Thoracic aorta (tissue), 2 donors: ENCODE measurements at regions not wholly inside any gene's neighbourhood (a gene's known extent, or its start where the extent isn't known, plus 50 kb on each side); places are given as distances from the start of the nearest gene placed in this dataset.

Experiments
- ATAC-seq: fragments of 150-250 bp; one replicate; pipeline ENCODE4 v1.8.0; 2017; ENCODE audit warnings: low read depth; ENCODE audit not compliant: insufficient number of reproducible peaks, low FRiP score
- DNase-seq: peaks from one replicate; pipeline ENCODE4 v3.0.0-alpha.2; 2020; ENCODE audit warnings: low spot score
- H3K27ac ChIP-seq, 2 donors: fragments of 200-600 bp; sonication (generic); 1 replicate in 1 of 2; 2 replicates in 1 of 2; pipeline ENCODE4 v1.5.1; 2016; ENCODE audit warnings: mild to moderate bottlenecking in 2 of 2, moderate library complexity in 2 of 2
- H3K27me3 ChIP-seq: fragments of 200-600 bp; sonication (generic); replicated peaks from 2 replicates; pipeline ENCODE4 v1.6.0; 2016; ENCODE audit warnings: mild to moderate bottlenecking; ENCODE audit not compliant: insufficient read depth
- H3K36me3 ChIP-seq: fragments of 200-600 bp; sonication (generic); one replicate; pipeline ENCODE4 v1.5.1; 2016
- H3K4me1 ChIP-seq, 2 donors: fragments of 200-600 bp; sonication (generic); 1 replicate in 1 of 2; 2 replicates in 1 of 2; pipeline versions ENCODE4 v1.5.1 to v1.6.0; 2016; ENCODE audit warnings: low read depth in 2 of 2, mild to moderate bottlenecking in 1 of 2; ENCODE audit not compliant: control insufficient read depth in 1 of 2
- H3K4me3 ChIP-seq: fragments of 200-600 bp; sonication (generic); 2 replicates; pipeline ENCODE4 v1.5.1; 2016; ENCODE audit warnings: mild to moderate bottlenecking
- H3K9me3 ChIP-seq: fragments of 200-600 bp; sonication (generic); 2 replicates; pipeline ENCODE4 v1.5.1; 2016
- TF ChIP-seq, protein P1 (sequence below): fragments of 200-600 bp; sonication (generic); IDR thresholded peaks from one replicate; pipeline ENCODE4 v1.5.1; 2019; ENCODE audit warnings: antibody characterized with exemption

DNA sequence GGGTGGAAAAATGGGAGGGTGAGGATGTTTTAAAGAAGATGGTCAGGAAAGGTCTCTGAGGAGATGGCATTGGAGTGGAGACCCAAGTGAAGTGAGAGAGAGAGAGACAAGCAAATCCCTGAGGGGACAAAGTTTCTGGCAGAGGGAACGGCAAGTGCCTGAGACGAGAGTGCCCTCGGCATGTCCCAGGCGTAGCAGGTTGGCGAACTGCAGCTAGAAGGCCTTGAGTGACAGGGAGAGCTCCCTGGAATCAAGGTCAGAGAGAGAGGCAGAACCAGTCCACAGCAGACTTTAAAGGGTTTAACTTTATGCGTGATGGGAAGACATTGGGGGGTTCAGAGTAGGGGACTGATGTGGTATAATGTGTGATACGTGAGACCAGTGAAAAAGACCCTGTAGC, 150.2 kb upstream of the HAND2 start:
- DNase-seq = no peak
- Histone ChIP-seq H3K4me1 (peaks cover 4 to 14% of the 10 kb centered on the region in 2 donors), H3K4me3 (no peak overlapping the region), H3K27me3 (no peaks in the 10 kb centered on the region), H3K9me3 (no peaks in the 10 kb centered on the region), H3K27ac (no peak overlapping the region), H3K36me3 (no peaks in the 10 kb centered on the region)
- ATAC-seq = no peak
- TF ChIP-seq, protein P1, sequence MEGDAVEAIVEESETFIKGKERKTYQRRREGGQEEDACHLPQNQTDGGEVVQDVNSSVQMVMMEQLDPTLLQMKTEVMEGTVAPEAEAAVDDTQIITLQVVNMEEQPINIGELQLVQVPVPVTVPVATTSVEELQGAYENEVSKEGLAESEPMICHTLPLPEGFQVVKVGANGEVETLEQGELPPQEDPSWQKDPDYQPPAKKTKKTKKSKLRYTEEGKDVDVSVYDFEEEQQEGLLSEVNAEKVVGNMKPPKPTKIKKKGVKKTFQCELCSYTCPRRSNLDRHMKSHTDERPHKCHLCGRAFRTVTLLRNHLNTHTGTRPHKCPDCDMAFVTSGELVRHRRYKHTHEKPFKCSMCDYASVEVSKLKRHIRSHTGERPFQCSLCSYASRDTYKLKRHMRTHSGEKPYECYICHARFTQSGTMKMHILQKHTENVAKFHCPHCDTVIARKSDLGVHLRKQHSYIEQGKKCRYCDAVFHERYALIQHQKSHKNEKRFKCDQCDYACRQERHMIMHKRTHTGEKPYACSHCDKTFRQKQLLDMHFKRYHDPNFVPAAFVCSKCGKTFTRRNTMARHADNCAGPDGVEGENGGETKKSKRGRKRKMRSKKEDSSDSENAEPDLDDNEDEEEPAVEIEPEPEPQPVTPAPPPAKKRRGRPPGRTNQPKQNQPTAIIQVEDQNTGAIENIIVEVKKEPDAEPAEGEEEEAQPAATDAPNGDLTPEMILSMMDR = no peak

DNA sequence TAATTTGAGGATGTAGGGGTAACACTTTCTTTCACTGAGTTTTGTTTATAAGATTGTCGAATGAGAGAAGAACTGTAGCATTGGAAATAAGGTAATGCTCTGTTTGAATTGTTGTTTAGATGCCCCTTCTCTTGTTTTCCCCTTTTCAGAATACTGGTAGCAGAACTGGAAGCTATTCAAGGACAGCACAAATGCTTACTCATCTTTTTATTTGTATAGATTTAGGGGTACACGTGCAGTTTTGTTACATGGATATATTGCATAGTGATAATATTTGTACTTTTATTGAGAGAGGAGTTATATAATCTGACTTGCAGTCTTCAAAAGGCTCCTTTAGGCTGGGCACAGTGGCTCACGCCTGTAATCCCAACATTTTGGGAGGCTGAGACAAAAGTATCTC, 145.4 kb upstream of the HAND2 start:
- ATAC-seq (no peak), DNase-seq (no peak)
- Histone ChIP-seq H3K27me3 (no peaks in the 10 kb centered on the region), H3K27ac (no peak overlapping the region), H3K9me3 (no peaks in the 10 kb centered on the region), H3K4me1 (no peaks in the 10 kb centered on the region), H3K36me3 (no peaks in the 10 kb centered on the region), H3K4me3 (no peak overlapping the region)
- TF ChIP-seq, protein P1 = no peak

- ATAC-seq (no peak), DNase-seq (no peak)
- H3K4me1 ChIP-seq = no peaks in the 10 kb centered on the region
- no peak overlapping the region for H3K27ac ChIP-seq
- H3K27me3 ChIP-seq = no peaks in the 10 kb centered on the region
- H3K36me3 ChIP-seq = no peaks in the 10 kb centered on the region
- H3K9me3 ChIP-seq = no peaks in the 10 kb centered on the region
- TF ChIP-seq, protein P1 = no peak
- no peak overlapping the region for H3K4me3 ChIP-seq
These were observed 139.6 kb upstream of the HAND2 start for GRCh38 chr4:173669460-173670179.

- no peak for ATAC-seq
- Histone ChIP-seq H3K4me1 (no peaks in the 10 kb centered on the region), H3K9me3 (no peaks in the 10 kb centered on the region), H3K4me3 (no peak overlapping the region), H3K36me3 (no peaks in the 10 kb centered on the region), H3K27me3 (no peaks in the 10 kb centered on the region), H3K27ac (no peak overlapping the region)
- DNase-seq = no peak
- TF ChIP-seq, protein P1 = no peak
These were observed 131.0 kb upstream of the HAND2 start for GRCh38 chr4:173661001-173661400.

- Histone ChIP-seq H3K4me1 (peaks cover 4 to 10% of the 10 kb centered on the region in 2 donors), H3K27me3 (no peaks in the 10 kb centered on the region), H3K9me3 (no peaks in the 10 kb centered on the region), H3K36me3 (no peaks in the 10 kb centered on the region), H3K4me3 (no peak overlapping the region), H3K27ac (no peak overlapping the region)
- TF ChIP-seq, protein P1 = no peak
- ATAC-seq (no peak), DNase-seq (no peak)
These were observed 126.9 kb upstream of the HAND2 start for GRCh38 chr4:173656898-173657297.
